ENCODE measurements at regions not wholly inside any gene's neighbourhood (a gene's known extent, or its start where the extent isn't known, plus 50 kb on each side); places are given as distances from the start of the nearest gene placed in this dataset.

GRCh38 chr5:105898183-105898582, 1772.6 kb downstream of the EFNA5 start:
- TF ChIP-seq CTCF (conservative IDR thresholded peaks at IDR 0.05; ENCODE audit: low read depth, low read length), result no peak
- TF ChIP-seq MXI1 (IDR thresholded peaks at IDR 0.05; ENCODE audit: borderline replicate concordance, low read depth, low read length), result no peak
- TF ChIP-seq RAD21 (IDR thresholded peaks at IDR 0.05; ENCODE audit: low read length), result no peak
- no peak for TF ChIP-seq POLR2A (IDR thresholded peaks at IDR 0.05; ENCODE audit: low read depth, low read length)
- no peak for TF ChIP-seq BHLHE40 (IDR thresholded peaks at IDR 0.05; ENCODE audit: low read depth, low read length)
- no peak for TF ChIP-seq SMC3 (IDR thresholded peaks at IDR 0.05; ENCODE audit: low read depth, low read length)
- TF ChIP-seq ELK1 (IDR thresholded peaks at IDR 0.05; ENCODE audit: borderline replicate concordance, low read depth, low read length), result no peak
- no peak for TF ChIP-seq CEBPB (IDR thresholded peaks at IDR 0.05; ENCODE audit: low read depth, low read length)
- no peak for TF ChIP-seq MAZ (IDR thresholded peaks at IDR 0.05; ENCODE audit: borderline replicate concordance, low read depth, low read length)
- TF ChIP-seq RFX5 (IDR thresholded peaks at IDR 0.05; ENCODE audit: low read depth, low read length), result no peak
- TF ChIP-seq MAFK (IDR thresholded peaks at IDR 0.05; ENCODE audit: low read depth, low read length), result no peak

Measured in IMR-90 (cell line).